ENCODE measurements at regions not wholly inside any gene's neighbourhood (a gene's known extent, or its start where the extent isn't known, plus 50 kb on each side); places are given as distances from the start of the nearest gene placed in this dataset.
"Not testable (repeated sequence)": the region's sequence is repeated elsewhere in the genome, so short reads cannot be mapped to it uniquely, and the experiment has no call there.

- not testable (repeated sequence) for TF ChIP-seq CTCF (IDR thresholded peaks at IDR 0.05; ENCODE audit: poor library complexity, severe bottlenecking); REST (IDR thresholded peaks at IDR 0.05; ENCODE audit: borderline replicate concordance); EZH2 (IDR thresholded peaks at IDR 0.05; ENCODE audit: borderline replicate concordance, insufficient read depth, low read length, poor library complexity, severe bottlenecking); TAF1 (IDR thresholded peaks at IDR 0.05; ENCODE audit: low read depth); MXI1 (conservative IDR thresholded peaks at IDR 0.05; ENCODE audit: poor library complexity, severe bottlenecking); EP300 (conservative IDR thresholded peaks at IDR 0.05; ENCODE audit: poor library complexity, severe bottlenecking)
These were observed 116.7 kb upstream of the C2CD4B start for GRCh38 chr15:62281801-62282200.
